Transverse colon (tissue), 4 donors: ENCODE measurements at regions not wholly inside any gene's neighbourhood (a gene's known extent, or its start where the extent isn't known, plus 50 kb on each side); places are given as distances from the start of the nearest gene placed in this dataset.

Experiments
- CTCF ChIP-seq, 5 experiments: fragments of 200-600 bp in 3 of 5; fragments of 450-650 bp in 2 of 5; sonication (generic) in 3 of 5; IDR thresholded peaks; 1 replicate in 2 of 5; 2 replicates in 3 of 5; pipeline ENCODE4 v1.5.1; 2016 to 2017; ENCODE audit warnings: antibody characterized with exemption in 5 of 5, inconsistent platforms in 3 of 5, mild to moderate bottlenecking in 2 of 5, moderate library complexity in 1 of 5
- EP300 ChIP-seq: sonication (generic); formaldehyde crosslinking; IDR thresholded peaks from one replicate; pipeline ENCODE4 v1.6.1; 2017; ENCODE audit warnings: antibody characterized with exemption, low read depth
- POLR2A ChIP-seq: fragments of 450-650 bp; IDR thresholded peaks from one replicate; pipeline ENCODE4 v1.6.1; 2016; ENCODE audit warnings: antibody characterized with exemption, mild to moderate bottlenecking, moderate library complexity
- POLR2AphosphoS5 ChIP-seq, 3 donors: sonication (generic); formaldehyde crosslinking; IDR thresholded peaks; one replicate each; pipeline ENCODE4 v1.6.1; 2016; ENCODE audit warnings: antibody characterized with exemption in 3 of 3

- TF ChIP-seq CTCF (IDR thresholded peaks at IDR 0.05) (no peak), POLR2A (no peak), POLR2AphosphoS5 (IDR thresholded peaks at IDR 0.05) (no peak), EP300 (no peak)
Measured at GRCh38 chr3:161657786-161658185, 161.2 kb downstream of the OTOL1 start.
